AG04450 (cell line): ENCODE measurements at regions not wholly inside any gene's neighbourhood (a gene's known extent, or its start where the extent isn't known, plus 50 kb on each side); places are given as distances from the start of the nearest gene placed in this dataset.

Experiments
- CTCF ChIA-PET: fragments of 300-600, 350-600 bp; formaldehyde crosslinking; extraction: SDS; loops from one replicate; lab custom pipeline; 2022; ENCODE audit warnings: antibody characterized with exemption, inconsistent platforms; lab: Charles Lee
- POLR2A ChIA-PET: fragments of 350-600 bp; formaldehyde crosslinking; extraction: SDS; loops from one replicate; lab custom pipeline; 2021; ENCODE audit warnings: antibody characterized with exemption, inconsistent platforms; lab: Yijun Ruan, JAX
- DNase-seq: peaks from one replicate; pipeline ENCODE4 v3.0.0-alpha.2; 2011; ENCODE audit warnings: low read depth, low spot score
- H3K27ac ChIP-seq: one replicate; pipeline ENCODE4 v1.5.1; 2012; ENCODE audit warnings: low read depth, low read length, control low read depth
- H3K27me3 ChIP-seq: one replicate; pipeline ENCODE4 v1.6.0; 2012; ENCODE audit warnings: low read length; ENCODE audit not compliant: control insufficient read depth, insufficient read depth
- H3K4me3 ChIP-seq: 2 replicates; pipeline ENCODE4 v1.5.1; 2011; ENCODE audit warnings: mild to moderate bottlenecking, low read depth, low read length, control low read depth
- H3K9me3 ChIP-seq: 2 replicates; pipeline ENCODE4 v1.5.1; 2012; ENCODE audit warnings: low read length; ENCODE audit not compliant: control insufficient read depth, insufficient read depth
- TF ChIP-seq, protein P1 (sequence below): IDR thresholded peaks from 2 replicates; pipeline ENCODE4 v1.5.1; 2011; ENCODE audit warnings: low read depth, low read length, control low read depth, inconsistent platforms

GRCh38 chr22:27480487-27480886 is 321.1 kb downstream of the MN1 start:
- ChIA-PET CTCF (no interaction called here), POLR2A (no interaction called here)
- no peak overlapping the region for H3K27ac ChIP-seq
- no peaks in the 10 kb centered on the region; the same call in 1 of the 2 replicates for H3K9me3 ChIP-seq
- no peak overlapping the region for H3K4me3 ChIP-seq
- no peak for DNase-seq
- peaks cover 5% of the 10 kb centered on the region for H3K27me3 ChIP-seq
- TF ChIP-seq, protein P1, sequence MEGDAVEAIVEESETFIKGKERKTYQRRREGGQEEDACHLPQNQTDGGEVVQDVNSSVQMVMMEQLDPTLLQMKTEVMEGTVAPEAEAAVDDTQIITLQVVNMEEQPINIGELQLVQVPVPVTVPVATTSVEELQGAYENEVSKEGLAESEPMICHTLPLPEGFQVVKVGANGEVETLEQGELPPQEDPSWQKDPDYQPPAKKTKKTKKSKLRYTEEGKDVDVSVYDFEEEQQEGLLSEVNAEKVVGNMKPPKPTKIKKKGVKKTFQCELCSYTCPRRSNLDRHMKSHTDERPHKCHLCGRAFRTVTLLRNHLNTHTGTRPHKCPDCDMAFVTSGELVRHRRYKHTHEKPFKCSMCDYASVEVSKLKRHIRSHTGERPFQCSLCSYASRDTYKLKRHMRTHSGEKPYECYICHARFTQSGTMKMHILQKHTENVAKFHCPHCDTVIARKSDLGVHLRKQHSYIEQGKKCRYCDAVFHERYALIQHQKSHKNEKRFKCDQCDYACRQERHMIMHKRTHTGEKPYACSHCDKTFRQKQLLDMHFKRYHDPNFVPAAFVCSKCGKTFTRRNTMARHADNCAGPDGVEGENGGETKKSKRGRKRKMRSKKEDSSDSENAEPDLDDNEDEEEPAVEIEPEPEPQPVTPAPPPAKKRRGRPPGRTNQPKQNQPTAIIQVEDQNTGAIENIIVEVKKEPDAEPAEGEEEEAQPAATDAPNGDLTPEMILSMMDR: no peak

DNA sequence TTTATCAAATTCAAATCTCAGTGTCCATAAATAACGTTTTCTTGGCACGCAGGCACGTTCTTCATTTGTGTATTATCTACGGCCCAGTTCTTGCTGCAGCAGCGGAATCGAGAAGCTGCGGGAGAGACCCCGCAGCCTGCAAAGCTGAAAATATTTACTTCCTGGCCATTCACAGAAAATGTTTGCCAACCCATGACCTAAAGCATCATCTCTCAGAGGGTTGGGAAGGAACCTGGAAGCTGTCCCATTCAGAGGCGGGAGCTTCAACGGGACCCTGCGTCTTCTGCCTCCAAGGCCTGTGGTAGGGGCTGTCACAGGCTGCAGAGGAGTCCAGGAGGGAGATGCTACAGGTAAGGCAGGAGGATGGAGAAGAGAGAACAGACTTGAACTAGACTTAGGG is 319.2 kb downstream of the MN1 start:
- no peak overlapping the region for H3K4me3 ChIP-seq
- no peaks in the 10 kb centered on the region; the same call in 1 of the 2 replicates for H3K9me3 ChIP-seq
- H3K27me3 ChIP-seq: peaks cover 5% of the 10 kb centered on the region
- ChIA-PET CTCF (no interaction called here), POLR2A (interaction anchor here (0.7 kb wide), 1 partner anchor 778 kb away, joined by 3 read pairs; no protein-coding TSS in a partner anchor)
- DNase-seq: no peak
- TF ChIP-seq, protein P1: no peak
- no peak overlapping the region for H3K27ac ChIP-seq

- TF ChIP-seq, protein P1: no peak
- ChIA-PET CTCF (no interaction called here), POLR2A (no interaction called here)
- peaks cover 5% of the 10 kb centered on the region for H3K27me3 ChIP-seq
- no peaks in the 10 kb centered on the region; the same call in 1 of the 2 replicates for H3K9me3 ChIP-seq
- no peak for DNase-seq
- H3K4me3 ChIP-seq: no peak overlapping the region
- no peak overlapping the region for H3K27ac ChIP-seq
These were observed 318.3 kb downstream of the MN1 start for GRCh38 chr22:27483095-27483785.

GRCh38 chr22:27485842-27486241 is 315.7 kb downstream of the MN1 start:
- Histone ChIP-seq H3K9me3 (peaks cover 2% of the 10 kb centered on the region; the same call in 1 of the 2 replicates), H3K4me3 (no peak overlapping the region), H3K27ac (no peak overlapping the region), H3K27me3 (peaks cover 5% of the 10 kb centered on the region)
- POLR2A ChIA-PET: no interaction called here
- TF ChIP-seq, protein P1: no peak
- no peak for DNase-seq
- CTCF ChIA-PET: no interaction called here
